Endodermal cell (in vitro differentiated cells): ENCODE measurements at regions not wholly inside any gene's neighbourhood (a gene's known extent, or its start where the extent isn't known, plus 50 kb on each side); places are given as distances from the start of the nearest gene placed in this dataset.

Experiments
- DNase-seq: peaks from one replicate; pipeline ENCODE4 v3.0.0-alpha.2; 2017
- H3K27ac ChIP-seq: 2 replicates; pipeline ENCODE4 v1.5.1; 2013; ENCODE audit warnings: mild to moderate bottlenecking, low read depth, low read length, moderate library complexity
- H3K27me3 ChIP-seq: 2 replicates; pipeline ENCODE4 v1.6.1; 2013; ENCODE audit warnings: mild to moderate bottlenecking, low read length, moderate library complexity; ENCODE audit not compliant: insufficient read depth, control insufficient read depth, poor library complexity, severe bottlenecking
- H3K36me3 ChIP-seq: 2 replicates; pipeline ENCODE4 v1.7.0; 2013; ENCODE audit warnings: mild to moderate bottlenecking, low read length, moderate library complexity; ENCODE audit not compliant: control insufficient read depth, insufficient read depth
- H3K4me1 ChIP-seq: one replicate; pipeline ENCODE4 v1.7.0; 2013; ENCODE audit warnings: low read length; ENCODE audit not compliant: control insufficient read depth, insufficient read depth
- H3K4me3 ChIP-seq: 2 replicates; pipeline ENCODE4 v1.5.1; 2013; ENCODE audit warnings: mild to moderate bottlenecking, low read length, moderate library complexity
- H3K9ac ChIP-seq: 2 replicates; pipeline ENCODE4 v1.6.1; 2013; ENCODE audit warnings: mild to moderate bottlenecking, low read length, moderate library complexity; ENCODE audit not compliant: poor library complexity, severe bottlenecking; ENCODE audit errors: extremely low read depth
- H3K9me3 ChIP-seq: 2 replicates; pipeline ENCODE4 v1.6.1; 2013; ENCODE audit warnings: mild to moderate bottlenecking, low read length, moderate library complexity; ENCODE audit not compliant: control insufficient read depth
- H3K27ac Mint-ChIP-seq: 2 replicates; pipeline ENCODE4 v1.8.0; 2020; ENCODE audit warnings: mixed read lengths
- H3K27me3 Mint-ChIP-seq: 2 replicates; pipeline ENCODE4 v1.8.0; 2021; ENCODE audit warnings: mild to moderate bottlenecking, mixed read lengths; ENCODE audit not compliant: insufficient read depth
- H3K36me3 Mint-ChIP-seq: 2 replicates; pipeline ENCODE4 v1.8.0; 2020; ENCODE audit warnings: low read depth, mixed read lengths
- H3K4me1 Mint-ChIP-seq: 2 replicates; pipeline ENCODE4 v1.8.0; 2020; ENCODE audit warnings: mixed read lengths
- H3K4me3 Mint-ChIP-seq: 2 replicates; pipeline ENCODE4 v1.8.0; 2020; ENCODE audit warnings: mild to moderate bottlenecking, moderate library complexity, mixed read lengths
- H3K9me3 Mint-ChIP-seq: 2 replicates; pipeline ENCODE4 v1.8.0; 2020; ENCODE audit warnings: mild to moderate bottlenecking, mixed read lengths
- WGBS, 2 experiments: methylation state at CpG; one replicate each; pipeline versions ENCODE4 v1.1.5 to v1.1.7; 2013; ENCODE audit warnings: missing lambda C conversion rate in 2 of 2, mixed read lengths in 1 of 2; ENCODE audit not compliant: insufficient coverage in 1 of 2, insufficient read length in 1 of 2; 5-methylcytosine and 5-hydroxymethylcytosine counted together
- TF ChIP-seq, protein P1 (sequence below): fragments of 200-600 bp; sonication (generic); conservative IDR thresholded peaks from 2 replicates; pipeline ENCODE4 v1.5.0; 2021; ENCODE audit warnings: antibody characterized with exemption, mild to moderate bottlenecking

DNA sequence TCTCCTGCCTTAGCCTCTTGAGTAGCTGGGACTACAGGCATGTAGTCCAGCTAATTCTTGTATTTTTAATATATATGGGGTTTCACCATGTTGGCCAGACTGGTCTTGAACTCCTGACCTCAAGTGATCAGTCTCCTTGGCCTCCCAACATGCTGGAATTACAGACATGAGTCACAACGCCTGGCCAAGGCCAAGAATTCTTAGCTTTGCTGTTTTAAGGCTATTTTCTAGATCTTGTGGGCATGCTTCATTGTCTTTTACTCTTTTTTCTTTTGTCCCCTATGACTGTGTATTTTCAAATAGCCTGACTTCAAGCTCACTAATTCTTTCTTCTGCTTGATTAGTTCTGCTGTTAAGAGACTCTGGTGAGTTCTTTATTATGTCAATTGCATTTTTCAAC is 56.4 kb upstream of the TAS2R16 start:
- H3K4me1 Mint-ChIP-seq, result peaks cover 3% of the 10 kb centered on the region
- H3K4me3 Mint-ChIP-seq, result no peak overlapping the region
- TF ChIP-seq, protein P1, sequence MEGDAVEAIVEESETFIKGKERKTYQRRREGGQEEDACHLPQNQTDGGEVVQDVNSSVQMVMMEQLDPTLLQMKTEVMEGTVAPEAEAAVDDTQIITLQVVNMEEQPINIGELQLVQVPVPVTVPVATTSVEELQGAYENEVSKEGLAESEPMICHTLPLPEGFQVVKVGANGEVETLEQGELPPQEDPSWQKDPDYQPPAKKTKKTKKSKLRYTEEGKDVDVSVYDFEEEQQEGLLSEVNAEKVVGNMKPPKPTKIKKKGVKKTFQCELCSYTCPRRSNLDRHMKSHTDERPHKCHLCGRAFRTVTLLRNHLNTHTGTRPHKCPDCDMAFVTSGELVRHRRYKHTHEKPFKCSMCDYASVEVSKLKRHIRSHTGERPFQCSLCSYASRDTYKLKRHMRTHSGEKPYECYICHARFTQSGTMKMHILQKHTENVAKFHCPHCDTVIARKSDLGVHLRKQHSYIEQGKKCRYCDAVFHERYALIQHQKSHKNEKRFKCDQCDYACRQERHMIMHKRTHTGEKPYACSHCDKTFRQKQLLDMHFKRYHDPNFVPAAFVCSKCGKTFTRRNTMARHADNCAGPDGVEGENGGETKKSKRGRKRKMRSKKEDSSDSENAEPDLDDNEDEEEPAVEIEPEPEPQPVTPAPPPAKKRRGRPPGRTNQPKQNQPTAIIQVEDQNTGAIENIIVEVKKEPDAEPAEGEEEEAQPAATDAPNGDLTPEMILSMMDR, result no peak
- H3K36me3 ChIP-seq, result no peaks in the 10 kb centered on the region
- H3K27me3 Mint-ChIP-seq, result no peaks in the 10 kb centered on the region
- no peak overlapping the region for H3K27ac Mint-ChIP-seq
- DNase-seq, result no peak
- no peaks in the 10 kb centered on the region for H3K27me3 ChIP-seq
- H3K9ac ChIP-seq, result no peak overlapping the region
- no peak overlapping the region for H3K27ac ChIP-seq
- peaks cover 35% of the 10 kb centered on the region for H3K9me3 Mint-ChIP-seq
- 75 to 92% methylated on average over 1 of the region's 1 CpG for WGBS, 2 experiments
- no peak overlapping the region for H3K4me3 ChIP-seq
- H3K9me3 ChIP-seq, result peaks cover 6% of the 10 kb centered on the region
- no peaks in the 10 kb centered on the region for H3K4me1 ChIP-seq
- peaks cover 3% of the 10 kb centered on the region for H3K36me3 Mint-ChIP-seq

DNA sequence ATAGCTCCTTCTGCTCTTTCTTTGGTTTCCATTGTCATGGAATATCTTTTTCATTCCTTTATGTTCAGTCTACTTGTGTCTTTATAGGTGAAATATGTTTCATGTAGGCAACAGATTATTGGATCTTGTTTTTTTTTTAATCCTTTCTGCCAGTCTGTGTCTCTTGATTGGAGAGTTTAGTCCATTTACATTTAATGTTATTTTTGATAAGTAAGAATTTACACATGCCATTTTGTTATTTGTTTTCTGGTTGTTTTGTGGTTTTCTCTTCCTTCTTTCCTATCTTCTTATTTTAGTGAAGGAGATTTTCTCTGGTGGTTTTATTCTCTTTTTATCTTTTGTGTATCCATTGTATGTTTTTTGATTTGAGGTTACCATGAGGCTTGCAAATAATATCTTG is 52.5 kb upstream of the TAS2R16 start:
- Mint-ChIP-seq H3K27me3 (no peaks in the 10 kb centered on the region), H3K27ac (no peak overlapping the region), H3K9me3 (peaks cover 38% of the 10 kb centered on the region), H3K36me3 (peaks cover 3% of the 10 kb centered on the region), H3K4me1 (no peaks in the 10 kb centered on the region), H3K4me3 (no peak overlapping the region)
- peaks cover 6% of the 10 kb centered on the region for H3K9me3 ChIP-seq
- no peak overlapping the region for H3K27ac ChIP-seq
- no peak overlapping the region for H3K4me3 ChIP-seq
- H3K27me3 ChIP-seq, result no peaks in the 10 kb centered on the region
- no peaks in the 10 kb centered on the region for H3K36me3 ChIP-seq
- TF ChIP-seq, protein P1, result no peak
- DNase-seq, result no peak
- no peak overlapping the region for H3K9ac ChIP-seq
- H3K4me1 ChIP-seq, result no peaks in the 10 kb centered on the region
